HG02884 (cell line): ENCODE measurements at regions not wholly inside any gene's neighbourhood (a gene's known extent, or its start where the extent isn't known, plus 50 kb on each side); places are given as distances from the start of the nearest gene placed in this dataset.
"Not testable (repeated sequence)": the region's sequence is repeated elsewhere in the genome, so short reads cannot be mapped to it uniquely, and the experiment has no call there.

Experiments
- ATAC-seq: cut with Tn5 transposase; IDR thresholded peaks from one replicate; pipeline ENCODE4 v1.9.1; 2021; ENCODE audit warnings: mild to moderate bottlenecking, moderate library complexity; ENCODE audit not compliant: unreplicated experiment

GRCh38 chr3:103297502-103297901, 862.7 kb downstream of the ZPLD1 start:
- not testable (repeated sequence) for ATAC-seq

- ATAC-seq, result no peak
Measured at GRCh38 chr3:103306104-103306503, 871.3 kb downstream of the ZPLD1 start.

DNA sequence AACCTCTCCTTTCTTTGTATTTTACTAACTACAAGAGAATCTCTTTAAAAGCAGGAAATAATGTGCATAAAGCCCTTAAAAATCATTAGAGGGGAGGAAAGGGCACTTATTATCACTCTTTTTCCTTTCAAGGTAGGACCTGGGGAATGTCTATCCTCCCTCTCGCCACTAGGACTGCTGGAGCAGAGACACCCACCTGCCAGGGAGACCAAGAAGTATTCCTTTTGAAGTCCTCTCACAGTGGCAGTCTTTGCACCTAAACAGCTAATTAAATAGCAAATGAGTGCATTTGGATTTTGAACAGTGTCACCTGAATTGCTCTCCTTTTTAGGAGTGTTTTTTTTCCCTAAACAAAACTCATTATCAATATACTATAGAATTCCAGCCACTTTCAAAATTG, 874.1 kb downstream of the ZPLD1 start:
- no peak for ATAC-seq

- no peak for ATAC-seq
Measured at GRCh38 chr3:103319912-103320311, 885.1 kb downstream of the ZPLD1 start.

GRCh38 chr3:103337179-103337845, 902.5 kb downstream of the ZPLD1 start:
- ATAC-seq, result no peak

- ATAC-seq, result no peak
Measured at GRCh38 chr3:103341078-103341606, 906.3 kb downstream of the ZPLD1 start.

- ATAC-seq, result no peak
Measured at GRCh38 chr3:103342205-103342731, 907.5 kb downstream of the ZPLD1 start.

DNA sequence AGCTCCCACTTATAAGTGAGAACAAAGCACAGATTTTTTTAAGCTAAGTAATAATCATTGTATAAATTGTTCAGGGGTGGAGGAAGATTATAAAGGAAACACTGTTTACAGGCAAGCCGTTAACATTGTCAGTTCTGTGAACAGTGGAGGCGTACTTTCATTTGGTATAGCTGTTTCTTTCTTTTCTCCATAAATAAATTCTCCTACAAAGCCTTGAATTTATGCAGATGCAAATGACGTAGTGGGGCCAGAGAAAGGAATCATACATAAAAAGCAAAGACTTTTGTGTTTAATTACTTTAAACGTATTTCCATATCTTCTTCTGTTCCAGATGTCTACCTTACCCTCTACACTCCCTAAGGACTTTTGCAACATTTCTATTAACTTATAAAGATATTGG, 914.9 kb downstream of the ZPLD1 start:
- no peak for ATAC-seq

DNA sequence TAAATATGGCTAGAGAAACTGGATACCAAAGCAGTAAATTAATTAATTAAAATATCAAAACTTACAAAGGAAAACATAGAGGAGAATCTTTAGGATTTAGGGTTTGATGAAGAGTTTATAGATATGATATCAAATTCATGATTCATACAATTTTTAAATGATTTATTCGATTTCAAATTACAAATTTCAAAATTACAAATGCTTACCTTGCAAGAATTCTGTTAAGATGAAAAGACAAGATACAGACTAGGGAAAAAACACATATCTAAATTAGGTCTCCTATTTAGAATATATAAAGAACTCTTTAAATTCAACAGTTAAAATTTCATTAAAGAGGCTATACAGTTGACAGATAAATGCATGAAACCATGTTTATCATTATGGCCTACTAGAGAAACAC, 930.7 kb downstream of the ZPLD1 start:
- ATAC-seq, result no peak

GRCh38 chr3:103367481-103367880, 932.7 kb downstream of the ZPLD1 start:
- ATAC-seq, result no peak

GRCh38 chr3:103371411-103371810, 936.6 kb downstream of the ZPLD1 start:
- no peak for ATAC-seq

DNA sequence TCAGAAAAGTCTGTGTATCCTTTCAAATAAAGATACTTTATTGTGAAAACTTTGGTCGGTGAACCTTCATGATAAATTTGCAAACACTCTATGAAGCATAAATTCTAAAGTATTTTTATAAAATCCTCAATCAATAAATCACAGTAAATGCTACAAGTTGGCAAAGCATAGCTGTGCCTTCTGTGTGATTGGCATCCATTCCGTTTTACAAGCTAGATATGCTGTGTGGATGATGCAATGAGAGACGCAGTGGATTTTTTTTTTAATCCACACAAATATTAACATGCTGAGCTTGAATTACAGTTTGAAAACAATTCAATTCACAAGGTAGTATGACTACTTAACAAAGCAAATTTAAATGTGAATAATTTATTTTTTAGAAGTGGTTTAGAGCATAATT, 937.2 kb downstream of the ZPLD1 start:
- no peak for ATAC-seq

DNA sequence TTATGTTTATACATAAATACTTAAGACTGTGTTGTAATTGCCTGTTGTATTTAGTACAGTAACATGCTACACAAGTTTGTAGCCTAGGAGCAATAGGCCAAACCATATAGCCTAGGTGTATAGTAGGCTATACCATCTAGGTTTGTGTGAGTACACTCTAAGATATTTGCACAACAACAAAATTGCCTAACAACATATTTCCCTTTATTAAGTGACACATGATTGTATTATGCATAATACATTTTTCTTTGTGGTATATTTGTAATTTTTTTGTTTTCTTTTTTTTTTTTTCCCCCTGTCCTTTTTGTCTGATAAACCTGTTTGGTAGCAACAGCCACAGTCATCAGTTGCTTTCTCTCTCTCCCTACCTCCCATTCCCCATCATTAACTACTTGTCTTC, 945.6 kb downstream of the ZPLD1 start:
- no peak for ATAC-seq

DNA sequence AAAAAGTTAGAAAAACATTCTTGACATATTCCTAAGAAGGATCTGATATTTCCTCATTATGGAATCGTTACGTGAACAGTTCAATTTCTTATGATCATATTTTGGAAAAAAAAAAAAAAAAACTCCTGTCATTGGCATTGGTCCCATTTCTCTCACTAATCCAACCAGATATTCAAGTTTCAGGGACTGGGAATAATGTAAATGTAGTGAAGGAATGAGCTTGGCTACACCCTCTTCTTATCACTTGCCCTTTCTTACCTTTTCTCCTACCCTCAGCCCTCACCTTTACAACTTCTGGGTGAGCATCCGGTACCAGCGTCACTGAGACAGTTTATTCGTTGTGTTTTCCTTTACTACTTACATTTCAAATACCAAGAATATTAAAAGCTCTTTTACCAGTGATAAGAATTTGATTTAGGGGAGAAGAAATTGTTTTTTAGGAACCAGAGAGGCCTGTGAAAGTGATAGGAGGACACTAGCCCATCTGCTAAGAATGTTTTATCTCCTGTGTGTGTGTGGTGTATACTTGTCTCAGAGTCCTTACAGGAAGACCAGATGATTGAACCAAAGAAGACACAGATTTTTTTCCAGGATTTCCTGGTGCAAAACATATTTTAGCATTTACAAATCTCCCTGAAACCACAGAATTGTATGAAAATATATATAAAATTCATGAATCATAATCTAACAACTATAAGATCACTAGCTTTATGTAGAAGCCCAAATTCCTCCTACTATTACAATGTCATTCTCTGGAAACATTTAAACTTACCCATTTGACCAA, 946.7 kb downstream of the ZPLD1 start:
- no peak for ATAC-seq

DNA sequence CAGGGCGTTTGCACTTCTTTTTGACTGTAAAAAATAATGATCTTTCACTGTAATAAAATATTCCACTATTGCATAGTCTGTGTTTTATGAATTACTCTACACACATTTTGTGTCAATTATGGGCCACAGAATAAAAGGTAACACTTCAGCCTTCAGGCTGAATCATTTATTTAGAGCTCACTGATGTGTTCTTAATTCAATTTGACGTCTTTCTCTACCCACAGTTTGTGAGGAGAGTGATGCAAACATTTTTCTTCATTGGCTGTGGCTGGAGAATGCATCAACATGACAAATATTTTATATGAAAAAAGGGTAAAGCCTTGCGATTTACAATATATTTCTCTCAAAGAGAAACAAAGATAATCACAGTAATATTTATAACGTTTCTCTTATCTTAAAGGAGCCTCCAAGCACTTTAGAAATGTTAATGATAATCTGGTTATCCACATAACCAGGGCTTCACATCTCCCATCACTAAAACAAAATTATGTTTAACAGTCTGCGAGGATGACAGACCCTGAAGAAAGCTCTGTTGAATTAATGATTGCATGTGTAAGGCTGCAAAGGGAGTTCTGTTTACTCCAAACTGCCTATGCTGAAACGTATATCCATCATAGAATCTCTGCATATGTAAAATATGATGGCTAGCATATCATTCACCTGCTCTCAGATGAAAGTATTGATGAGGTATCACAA, 951.3 kb downstream of the ZPLD1 start:
- no peak for ATAC-seq

- ATAC-seq, result no peak
Measured at GRCh38 chr3:103388214-103388613, 953.4 kb downstream of the ZPLD1 start.

DNA sequence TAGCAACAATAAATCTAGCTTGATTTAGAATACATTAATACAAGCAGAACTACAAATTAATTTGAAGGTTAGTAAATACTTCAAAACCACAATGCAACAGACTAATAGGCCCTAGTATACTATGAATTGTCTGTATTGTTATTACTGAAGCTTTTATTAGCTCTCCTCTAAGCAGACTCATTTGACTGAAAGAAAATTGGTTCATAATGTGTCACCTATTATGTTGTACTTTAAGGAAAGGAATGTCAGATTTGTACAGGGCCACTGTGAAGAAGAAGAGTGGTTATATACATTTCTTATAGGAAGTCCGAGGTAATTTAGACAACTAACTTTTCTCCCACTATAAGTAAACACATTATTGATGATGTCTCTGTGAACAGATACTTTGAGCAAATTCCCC, 954.5 kb downstream of the ZPLD1 start:
- ATAC-seq, result no peak

- ATAC-seq, result no peak
Measured at GRCh38 chr3:103393395-103394186, 958.8 kb downstream of the ZPLD1 start.

DNA sequence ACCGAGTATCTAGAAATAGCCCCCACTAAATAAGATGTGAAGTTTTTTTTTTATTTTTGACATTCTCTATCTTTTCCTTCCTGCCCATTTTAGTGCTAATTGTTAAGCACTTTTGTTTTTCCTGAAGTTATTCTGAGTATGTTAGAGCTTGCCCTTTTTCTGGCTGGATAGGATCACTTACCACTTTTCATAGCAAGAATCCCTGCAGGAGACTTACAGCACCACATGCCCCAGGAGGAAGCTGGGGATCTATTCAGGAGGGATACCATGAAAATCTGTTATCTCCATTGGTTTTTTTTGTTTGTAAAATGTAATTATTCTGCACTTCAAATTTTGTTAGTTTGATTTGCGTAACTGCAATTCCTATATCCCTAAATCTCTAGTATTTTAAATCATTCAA, 968.4 kb downstream of the ZPLD1 start:
- no peak for ATAC-seq

DNA sequence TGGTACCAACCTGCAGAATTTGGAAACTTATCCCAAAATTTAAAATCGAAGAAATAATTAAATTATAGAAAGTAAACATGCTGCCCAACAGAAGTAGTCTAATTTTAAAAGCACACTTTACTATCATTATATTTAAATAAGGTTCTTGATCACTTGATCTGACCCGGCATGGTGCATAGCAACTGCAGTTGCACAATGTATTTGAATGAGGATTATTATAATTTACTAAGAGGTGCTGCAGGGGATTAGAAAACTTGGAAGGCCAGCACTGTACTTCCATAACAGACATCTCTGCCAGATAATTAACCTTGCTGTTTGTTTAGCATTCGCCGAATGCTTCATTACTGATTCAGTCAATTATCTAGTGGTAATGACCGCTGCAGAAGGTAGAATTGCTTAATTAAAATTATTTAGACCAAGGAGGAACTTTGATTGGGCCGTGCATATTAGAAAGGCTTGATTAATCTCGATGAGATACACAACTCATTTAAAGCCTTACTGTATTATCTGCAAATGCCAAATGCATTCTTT, 971.6 kb downstream of the ZPLD1 start:
- no peak for ATAC-seq
